Fibroblast of skin of scalp (primary cell): ENCODE measurements at regions not wholly inside any gene's neighbourhood (a gene's known extent, or its start where the extent isn't known, plus 50 kb on each side); places are given as distances from the start of the nearest gene placed in this dataset.
"Not testable (repeated sequence)": the region's sequence is repeated elsewhere in the genome, so short reads cannot be mapped to it uniquely, and the experiment has no call there.

Source experiments
- DNase-seq: peaks from one replicate; pipeline ENCODE4 v3.0.0-alpha.2; 2013

DNA sequence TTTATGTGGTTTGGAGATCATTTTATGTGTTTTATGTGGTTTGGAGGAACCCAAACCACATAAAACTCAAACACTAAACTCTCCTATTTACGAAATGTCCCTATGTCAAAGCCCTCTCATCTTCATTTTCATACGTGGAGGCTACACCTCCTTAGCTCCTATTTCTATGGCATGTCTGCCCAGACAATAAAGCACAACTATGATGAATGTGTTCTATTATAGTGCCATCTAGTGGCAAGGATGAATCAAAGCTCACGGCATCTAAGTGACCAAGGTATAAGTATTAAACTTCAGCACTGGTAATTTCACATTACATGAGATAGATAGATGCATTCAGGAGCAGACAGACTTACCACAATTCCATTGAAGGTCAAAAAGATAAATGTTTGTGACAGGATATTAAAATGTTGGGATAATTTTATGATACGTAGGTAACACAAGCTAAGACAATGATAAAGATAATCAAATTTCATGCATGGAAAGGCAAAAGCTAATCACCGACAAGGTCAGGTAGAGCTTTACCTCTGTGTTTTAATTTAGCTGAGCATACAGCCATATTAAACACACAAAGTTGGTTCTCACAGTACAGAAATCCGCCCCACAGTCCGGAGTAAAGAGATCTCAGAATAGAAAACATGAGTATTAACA lies 130.6 kb upstream of the FHIT start:
- peak; percentile 27 for DNase-seq

DNA sequence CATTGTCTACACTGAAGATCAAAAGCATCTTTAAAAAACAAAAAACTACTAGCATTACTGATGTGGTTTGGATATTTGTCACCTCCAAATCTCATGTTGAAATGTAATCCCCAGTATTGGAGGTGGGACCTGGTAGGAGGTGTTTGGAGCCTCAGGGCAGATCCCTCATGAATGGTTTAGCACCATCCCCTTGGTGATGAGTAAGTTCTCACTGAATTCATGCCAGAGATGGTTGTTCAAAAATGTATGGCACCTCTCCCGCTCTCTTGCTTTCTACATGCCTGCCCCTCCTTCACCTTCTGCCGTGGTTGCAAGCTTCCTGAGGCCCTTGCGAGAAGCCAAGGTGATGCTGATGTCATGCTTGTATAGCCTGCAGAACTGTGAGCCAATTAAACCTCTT lies 136.6 kb upstream of the FHIT start:
- DNase-seq: no peak

DNA sequence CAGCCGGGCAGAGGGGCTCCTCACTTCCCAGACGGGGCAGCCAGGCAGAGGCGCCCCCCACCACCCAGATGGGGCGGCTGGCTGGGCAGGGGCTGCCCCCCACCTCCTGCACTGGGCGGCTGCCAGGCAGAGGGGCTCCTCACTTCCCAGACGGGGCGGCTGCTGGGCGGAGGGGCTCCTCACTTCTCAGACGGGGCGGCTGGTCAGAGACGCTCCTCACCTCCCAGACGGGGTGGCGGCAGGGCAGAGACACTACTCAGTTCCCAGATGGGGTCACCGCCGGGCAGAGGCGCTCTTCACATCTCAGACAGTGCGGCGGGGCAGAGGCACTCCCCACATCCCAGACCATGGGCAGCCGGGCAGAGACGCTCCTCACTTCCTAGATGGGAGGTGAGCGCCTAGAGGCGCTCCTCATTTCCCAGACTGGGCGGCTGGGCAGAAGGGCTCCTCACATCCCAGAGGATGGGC lies 142.3 kb upstream of the FHIT start:
- not testable (repeated sequence) for DNase-seq

DNA sequence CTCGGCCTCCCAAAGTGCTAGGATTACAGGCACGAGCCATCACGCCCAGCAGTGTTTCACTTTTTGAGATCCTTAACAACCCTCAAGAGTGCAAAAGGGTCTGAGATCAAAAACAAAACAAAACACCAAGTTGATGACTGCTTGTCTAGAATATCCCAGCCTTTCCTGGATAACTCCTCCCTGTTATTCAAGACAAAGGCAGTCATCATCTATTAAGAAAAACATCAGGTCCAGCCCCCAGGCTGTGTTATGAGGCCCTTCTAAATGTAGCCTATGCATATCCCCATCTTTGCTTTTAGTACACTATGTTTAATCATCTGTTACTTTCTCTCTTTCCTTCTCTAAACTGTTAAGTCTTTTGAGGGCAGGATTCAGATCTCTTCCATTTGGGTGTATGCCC lies 150.1 kb upstream of the FHIT start:
- no peak for DNase-seq

DNA sequence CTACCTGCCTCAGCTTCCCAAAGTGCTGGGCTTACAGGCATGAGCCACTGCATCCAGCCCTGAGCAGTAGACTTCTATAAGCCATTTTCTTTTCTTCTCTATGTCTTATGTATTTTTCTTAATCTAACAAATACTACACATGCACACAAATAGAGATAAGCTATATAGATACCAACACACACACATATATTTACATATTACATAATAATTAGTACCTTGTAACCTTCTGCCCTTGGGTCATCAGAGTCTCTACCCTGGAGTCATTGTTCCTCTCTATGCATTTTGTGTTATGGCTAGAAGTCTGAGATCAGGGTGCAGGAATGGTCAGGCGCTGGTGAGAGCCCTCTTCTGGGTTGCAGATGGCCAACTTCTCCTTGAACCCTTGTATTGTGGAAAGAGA lies 154.0 kb upstream of the PTPRG start:
- DNase-seq: no peak

DNA sequence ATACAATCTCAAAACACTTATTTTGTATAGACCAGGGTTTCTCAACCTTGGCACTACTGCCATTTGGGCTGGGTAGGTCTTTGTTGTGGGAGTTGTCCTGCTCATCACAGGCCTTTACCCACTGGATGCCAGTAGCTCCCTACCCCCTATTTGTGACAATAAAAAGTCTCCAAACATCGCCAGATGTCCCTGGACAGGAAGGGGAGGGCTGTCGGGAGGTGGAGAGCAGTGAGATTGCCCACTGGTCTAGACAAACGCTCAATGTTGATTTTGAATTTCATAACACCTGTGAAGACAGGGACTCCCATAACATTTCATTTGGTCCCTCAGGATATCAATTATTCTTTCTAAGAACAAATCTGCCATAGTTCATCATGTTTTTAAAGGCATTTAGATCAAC lies 151.7 kb upstream of the PTPRG start:
- DNase-seq: no peak

DNA sequence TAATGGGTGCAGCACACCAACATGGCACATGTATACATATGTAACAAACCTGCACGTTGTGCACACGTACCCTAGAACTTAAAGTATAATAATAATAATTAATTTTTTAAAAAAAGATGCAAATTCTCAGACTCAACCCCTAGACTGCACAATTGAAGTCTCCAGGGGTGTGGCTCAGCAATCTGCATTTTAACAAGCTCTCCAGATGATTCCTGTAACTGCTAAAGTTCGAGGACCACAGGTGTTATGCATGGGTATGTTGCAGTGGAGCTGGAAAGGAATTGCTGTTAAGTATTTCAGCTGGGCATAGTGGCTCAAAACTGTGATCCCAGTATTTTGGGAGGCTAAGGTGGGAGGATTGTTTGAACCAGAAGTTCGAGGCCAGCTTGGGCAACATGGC lies 151.0 kb upstream of the PTPRG start:
- not testable (repeated sequence) for DNase-seq

DNA sequence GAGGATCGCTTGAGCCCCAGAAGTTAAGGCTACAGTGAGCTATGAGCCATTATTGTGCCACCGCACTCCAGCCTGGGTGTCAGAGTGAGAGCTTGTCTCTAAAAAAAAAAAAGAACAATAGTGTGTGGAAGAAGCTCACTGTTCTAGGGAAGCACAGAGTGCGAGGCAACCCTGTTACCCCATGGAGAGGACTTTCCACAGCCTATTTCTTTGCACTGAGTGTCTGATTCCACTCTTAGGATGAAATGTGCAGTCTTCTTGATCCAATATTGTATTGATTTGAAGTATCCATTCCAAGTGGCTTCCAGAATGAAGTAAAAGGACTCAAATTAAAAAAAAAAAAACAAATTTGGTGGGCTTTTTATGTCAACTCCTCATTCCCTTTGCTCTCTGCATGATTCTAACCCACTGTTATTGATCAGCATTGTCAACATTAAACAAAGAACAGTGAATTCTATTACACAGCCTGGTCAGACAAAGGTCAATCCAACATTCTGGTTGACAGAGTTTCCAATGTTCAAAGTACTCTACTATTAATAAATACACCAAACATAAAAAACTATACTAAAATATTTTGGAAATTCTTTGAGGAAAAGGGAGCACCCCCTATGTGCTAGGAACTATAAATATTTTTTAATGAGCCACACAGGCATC lies 150.2 kb upstream of the PTPRG start:
- DNase-seq: no peak

DNA sequence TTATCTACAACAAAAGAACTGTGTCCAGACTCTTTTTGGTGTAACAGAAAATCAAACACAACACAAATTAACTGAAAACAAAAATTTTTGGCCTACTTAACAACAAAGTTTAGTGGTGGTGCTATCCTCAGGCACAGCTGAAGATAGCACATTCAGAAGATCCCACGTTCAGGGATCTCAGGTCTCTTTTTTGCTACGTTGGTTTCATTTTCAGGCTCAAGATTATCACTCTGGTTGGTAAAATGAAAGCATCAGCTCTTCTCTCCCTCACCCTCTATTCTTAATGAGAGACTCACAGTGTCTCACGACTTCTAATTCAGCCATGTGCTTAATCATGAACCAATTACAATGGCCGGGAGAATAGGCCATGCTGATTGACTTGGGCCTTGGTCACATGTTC lies 146.9 kb upstream of the PTPRG start:
- DNase-seq: no peak

DNA sequence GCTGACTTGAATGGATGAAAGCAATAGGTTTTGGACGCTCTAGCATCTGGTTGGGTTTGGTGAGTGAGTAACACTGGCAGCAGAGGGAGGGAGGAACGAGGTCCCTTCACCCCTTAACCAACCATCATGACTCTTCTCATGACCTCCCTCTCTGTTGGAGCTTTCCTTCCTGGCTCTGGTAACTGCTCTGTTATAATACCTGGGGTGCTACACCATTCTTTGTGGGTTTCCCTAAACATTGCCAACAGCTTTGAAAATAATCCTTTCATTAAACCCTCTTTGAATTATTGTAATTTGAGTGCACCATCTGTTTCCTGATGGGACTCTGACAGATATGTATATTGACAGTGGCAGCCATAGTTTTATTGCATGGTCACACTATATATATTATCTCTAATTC lies 146.2 kb upstream of the PTPRG start:
- DNase-seq: no peak

DNA sequence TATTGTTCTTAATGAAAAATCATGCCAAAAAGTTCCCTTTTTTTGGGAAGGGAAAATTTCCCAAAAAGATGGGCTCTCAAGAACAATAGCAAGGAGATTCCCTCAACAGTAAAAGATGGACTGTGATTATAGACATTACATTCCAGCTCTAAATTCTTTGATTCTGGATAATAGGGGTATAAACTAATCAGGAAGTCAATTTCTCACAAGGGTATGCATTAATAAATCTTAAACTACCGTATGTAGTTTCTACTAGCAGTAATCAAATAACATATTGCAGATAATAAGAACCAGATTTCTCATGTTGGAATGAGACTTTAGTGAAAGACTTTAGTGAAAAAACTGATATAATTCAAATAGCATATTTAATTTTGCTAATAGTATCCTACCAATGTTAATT lies 144.8 kb upstream of the PTPRG start:
- DNase-seq: no peak

DNA sequence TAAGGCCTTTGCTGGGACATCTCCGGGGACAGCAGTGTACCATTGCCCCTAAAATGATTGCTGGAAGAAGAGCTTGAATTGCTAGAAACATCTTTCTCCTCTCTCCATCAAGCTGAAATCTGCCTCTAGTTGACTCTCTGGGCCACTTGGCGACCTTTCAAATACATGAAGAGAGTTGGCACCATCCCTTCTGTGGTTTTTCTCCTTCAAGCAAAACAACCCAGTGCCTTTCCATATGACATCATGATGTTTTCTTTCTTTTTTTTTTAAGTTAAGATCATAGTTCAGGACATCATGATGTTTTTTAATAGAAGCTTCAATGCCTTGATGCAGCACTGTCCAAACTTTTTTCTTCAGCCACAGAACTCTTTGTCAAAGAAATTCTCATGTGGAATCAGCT lies 144.0 kb upstream of the PTPRG start:
- DNase-seq: peak; percentile 46

DNA sequence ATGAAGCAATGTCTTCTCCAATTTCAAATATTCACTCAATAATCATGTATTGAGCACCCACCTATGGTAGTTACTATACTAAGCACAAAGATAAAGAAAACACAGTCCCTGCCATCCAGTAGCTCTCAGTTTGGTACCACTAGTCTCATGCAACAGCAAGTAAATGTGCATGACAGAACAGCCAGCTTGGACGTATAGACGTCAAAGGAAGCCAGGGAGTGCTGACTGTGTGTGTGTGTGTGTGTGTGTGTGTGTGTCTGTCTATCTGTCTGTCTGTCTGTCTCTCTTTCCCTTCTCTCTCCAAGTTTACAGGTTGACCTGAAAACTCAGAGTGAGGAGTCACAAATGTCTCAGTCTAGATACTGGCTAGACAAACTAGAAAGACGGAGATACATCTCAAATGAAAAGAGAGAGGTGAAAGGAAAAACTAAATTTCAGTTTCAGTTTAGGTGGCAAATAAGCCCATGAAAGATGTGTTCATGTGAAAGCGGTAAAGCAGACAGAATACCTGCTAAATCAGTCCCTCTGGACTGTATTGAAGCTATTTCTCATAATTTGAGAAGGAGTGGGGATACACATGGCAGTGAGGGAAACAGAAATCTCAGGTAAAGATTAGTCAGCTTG lies 141.1 kb upstream of the PTPRG start:
- no peak for DNase-seq

DNA sequence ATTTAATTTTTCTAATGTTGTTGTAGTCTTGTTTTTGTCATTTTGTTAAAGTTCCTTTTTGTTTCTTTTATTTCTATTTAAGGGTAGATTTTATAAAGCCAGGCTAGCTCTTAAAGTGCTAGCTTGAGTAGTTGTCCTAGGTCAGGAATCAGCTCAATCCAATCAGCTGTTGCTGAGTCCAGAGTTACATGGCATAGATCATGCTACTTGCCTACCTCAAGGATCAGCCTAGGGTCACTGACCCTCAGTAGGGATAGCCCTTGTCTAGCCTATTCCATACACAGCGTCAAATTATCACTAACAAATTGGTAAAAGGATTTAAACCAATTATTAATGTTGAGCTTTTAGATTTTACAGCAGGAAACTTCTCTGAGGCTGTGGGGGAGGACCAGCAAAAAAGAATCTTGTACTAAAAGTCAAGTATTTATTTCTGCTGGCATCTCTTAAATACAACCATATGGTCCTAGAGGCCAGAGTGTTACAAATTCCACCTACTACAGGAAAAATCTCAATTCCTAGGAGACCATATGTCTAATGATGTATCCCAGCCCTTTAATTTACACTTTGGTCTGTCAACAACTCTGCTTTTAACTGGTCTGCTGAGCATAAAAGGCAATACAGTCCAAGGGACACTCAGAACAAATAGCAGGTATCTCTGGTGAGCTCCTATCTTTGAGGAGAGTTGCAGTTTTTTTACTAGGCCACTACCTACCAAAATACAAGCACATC lies 138.3 kb upstream of the PTPRG start:
- no peak for DNase-seq

DNA sequence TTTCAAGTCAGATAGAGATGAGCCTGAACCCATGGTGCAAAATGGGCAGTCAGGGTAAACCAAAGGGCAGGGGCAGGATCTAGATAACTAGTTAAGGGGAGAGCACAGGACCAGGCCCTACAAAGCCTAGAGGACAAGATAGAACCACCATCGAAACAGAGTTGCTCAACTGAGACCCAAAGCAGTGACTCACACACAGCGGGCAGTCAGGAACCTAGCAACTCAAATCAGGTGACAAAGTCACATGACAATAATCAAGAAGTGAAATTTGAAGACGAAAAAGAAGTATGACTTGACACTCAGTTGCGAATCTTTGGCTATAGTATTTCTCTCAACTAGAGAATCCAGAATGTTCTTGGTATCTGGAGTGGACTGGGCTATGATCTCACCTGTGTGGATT lies 136.0 kb upstream of the PTPRG start:
- DNase-seq: no peak

DNA sequence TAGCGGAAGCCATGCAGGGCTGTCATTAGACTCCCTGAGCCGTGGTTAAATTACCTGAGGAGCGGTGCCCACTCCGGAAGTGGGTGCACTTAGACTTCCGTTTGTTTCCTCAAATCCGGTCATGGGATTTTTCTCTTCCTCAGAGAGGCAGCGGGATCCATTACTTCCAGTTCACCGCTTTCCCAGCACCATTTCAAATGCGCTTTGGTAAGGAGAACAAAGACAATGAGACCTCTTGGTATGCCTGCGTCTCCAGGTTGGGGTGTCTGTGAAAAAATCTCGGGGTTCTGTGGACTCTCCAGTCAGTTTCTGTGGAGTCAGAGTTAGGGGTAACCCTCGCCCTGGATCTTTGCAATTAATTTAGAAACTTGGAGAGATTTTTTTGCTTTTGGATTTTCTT lies 132.3 kb upstream of the PTPRG start:
- no peak for DNase-seq

DNA sequence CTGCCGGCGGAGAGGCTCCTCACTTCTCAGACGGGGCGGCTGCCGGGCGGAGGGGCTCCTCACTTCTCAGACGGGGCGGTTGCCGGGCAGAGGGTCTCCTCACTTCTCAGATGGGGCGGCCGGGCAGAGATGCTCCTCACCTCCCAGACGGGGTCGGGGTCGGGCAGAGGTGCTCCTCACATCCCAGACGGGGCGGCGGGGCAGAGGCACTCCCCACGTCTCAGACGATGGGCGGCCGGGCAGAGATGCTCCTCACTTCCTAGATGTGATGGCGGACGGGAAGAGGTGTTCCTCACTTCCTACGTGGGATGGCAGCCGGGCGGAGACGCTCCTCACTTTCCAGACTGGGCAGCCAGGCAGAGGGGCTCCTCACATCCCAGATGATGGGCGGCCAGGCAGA lies 126.5 kb upstream of the PTPRG start:
- not testable (repeated sequence) for DNase-seq

DNA sequence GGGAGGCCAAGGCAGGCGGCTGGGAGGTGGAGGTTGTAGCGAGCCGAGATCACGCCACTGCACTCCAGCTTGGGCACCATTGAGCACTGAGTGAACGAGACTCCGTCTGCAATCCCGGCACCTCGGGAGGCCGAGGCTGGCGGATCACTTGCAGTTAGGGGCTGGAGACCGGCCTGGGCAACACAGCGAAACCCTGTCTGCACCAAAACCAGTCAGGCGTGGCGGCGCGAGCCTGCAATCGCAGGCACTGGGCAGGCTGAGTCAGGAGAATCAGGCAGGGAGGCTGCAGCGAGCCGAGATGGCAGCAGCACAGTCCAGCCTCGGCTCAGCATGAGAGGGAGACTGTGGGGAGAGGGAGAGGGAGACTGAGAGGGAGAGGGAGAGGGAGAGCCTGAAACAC lies 126.0 kb upstream of the PTPRG start:
- DNase-seq: not testable (repeated sequence)

DNA sequence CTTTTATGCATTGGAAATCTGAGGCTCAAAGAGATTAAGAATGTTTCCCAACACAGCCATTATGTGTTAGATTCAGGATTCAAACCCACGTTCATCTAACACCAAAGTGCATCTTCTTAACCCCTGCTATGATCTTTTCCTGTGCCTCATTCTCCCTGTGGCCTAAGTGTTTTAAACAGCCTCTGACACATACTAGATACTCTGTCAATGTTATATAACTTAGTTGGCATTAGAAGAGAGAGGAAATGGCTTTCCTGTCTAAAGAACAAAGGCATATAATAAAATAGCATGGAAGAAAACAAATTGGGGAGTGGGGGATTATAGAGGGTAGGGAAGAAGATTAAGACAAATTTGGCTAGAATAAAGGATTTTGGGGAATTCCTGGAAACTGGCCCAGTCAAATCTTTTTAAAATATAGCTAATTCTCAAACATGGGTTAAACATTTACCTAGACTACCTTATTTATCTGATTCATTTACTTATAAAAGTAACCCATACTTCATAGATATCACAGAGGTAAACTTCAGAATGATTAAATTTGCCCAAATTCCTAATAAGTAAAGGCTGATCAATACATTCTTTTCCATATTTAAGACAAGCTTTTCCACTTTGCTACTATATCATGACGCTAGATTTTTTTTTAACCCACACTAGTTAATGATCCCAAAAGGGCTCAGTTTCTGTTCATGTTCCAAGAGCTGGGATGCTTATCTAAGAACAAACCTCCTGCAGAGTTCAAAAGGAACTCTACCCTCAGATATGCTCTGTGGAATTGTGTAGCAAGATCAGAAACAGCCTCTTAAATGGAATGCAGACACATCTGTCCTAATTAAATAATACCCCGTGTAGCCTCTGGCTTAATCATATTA lies 122.9 kb upstream of the PTPRG start:
- no peak for DNase-seq

DNA sequence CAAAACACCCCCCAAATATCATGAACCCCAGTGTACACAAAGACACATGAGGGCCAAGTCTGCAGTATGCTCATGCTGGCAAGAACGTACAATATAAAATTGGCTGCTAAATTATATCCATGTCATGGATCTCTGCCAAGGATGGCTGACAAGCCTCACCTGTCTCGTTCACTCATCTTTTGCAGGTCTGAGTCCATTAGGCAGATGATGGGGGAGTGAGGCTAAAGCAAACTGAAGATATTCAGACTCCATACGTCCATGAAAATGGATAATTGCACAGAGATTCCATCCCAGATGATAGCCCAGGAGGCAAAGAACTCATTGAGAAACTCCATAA lies 122.3 kb upstream of the PTPRG start:
- no peak for DNase-seq

DNA sequence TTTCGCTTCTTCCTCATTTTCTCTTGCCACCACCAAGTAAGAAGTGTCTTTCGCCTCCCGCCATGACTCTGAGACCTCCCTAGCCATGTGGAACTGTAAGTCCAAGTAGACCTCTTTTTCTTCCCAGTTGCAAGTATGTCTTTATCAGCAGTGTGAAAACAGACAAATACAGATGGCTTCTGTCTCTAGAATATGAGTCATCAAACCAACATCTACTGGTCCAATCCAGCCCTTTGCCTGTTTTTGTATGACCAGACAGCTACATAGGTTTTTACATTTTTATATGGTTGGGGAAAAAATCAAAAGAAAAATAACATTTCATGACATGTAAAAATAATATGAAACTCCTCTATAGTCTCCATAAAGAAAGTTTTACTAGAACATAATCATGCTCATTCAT lies 118.7 kb upstream of the PTPRG start:
- DNase-seq: no peak

DNA sequence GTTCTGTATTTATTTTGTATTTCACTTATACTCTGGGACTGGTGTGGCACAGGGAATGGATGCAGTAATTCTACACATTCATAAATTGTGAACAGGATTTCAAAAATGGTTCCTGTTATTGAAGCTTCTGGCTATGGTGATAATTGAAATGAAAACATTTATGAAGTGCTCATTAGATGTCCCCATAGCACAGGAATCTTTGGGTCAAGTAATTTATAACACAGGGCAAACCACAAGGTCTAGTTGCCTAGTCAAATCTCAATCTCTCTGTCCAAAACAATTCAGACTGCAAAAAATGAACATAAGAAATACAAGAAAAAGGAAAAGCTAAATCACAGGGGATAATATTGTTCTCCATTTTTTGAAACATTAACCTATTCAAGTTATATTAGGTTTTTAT lies 117.5 kb upstream of the PTPRG start:
- DNase-seq: no peak

DNA sequence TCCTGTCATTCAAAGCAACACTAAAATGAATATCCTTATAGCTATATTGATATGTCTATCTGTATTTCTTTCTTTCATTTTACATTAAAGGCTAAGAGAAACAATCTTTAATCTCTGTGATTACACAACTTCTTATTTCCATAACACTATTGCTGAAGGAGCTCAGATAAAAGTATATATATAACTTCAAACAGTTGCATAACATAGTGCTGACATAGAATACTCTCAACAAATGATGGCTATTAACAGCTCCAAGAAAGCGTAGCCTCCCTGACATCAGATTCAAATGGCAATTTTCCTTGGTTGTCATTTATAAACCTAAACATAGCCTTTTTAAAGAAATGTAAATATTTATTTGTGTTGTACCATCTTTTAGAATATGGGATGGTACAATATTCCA lies 116.6 kb upstream of the PTPRG start:
- DNase-seq: no peak
